ENCODE measurements at regions not wholly inside any gene's neighbourhood (a gene's known extent, or its start where the extent isn't known, plus 50 kb on each side); places are given as distances from the start of the nearest gene placed in this dataset.

DNA sequence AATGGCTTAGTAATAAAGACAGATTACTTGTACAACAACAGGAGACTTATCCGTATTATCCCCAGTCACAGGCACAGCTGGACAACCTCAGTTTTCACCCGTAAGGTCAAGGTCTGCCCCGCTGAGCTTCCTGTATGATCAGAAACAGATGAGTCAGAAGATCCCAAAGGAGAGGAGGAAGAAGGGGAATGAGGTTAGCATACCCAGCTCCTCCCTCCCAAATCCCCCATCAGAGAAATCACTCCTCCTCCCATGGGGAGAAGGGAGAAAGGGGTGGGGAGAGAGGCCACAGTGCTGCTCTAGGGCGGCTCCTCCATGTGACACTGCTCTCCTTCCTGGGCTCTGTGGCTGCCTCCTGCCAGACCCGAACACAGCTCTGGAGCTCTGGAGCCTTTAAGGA lies 53.8 kb upstream of the SPTBN1 start:
- DNase-seq (ENCODE audit: low spot score), result no peak
- Mint-ChIP-seq H3K4me1 (ENCODE audit: low read depth) (peaks cover 23% of the 10 kb centered on the region), H3K36me3 (ENCODE audit: low read depth) (peaks cover 2% of the 10 kb centered on the region), H3K27me3 (ENCODE audit: low read depth) (no peaks in the 10 kb centered on the region), H3K9me3 (ENCODE audit: low read depth) (no peaks in the 10 kb centered on the region), H3K27ac (ENCODE audit: unreplicated experiment) (peak overlapping the region; percentile 8), H3K4me3 (ENCODE audit: unreplicated experiment) (no peak overlapping the region)
- TF ChIP-seq, protein P1, sequence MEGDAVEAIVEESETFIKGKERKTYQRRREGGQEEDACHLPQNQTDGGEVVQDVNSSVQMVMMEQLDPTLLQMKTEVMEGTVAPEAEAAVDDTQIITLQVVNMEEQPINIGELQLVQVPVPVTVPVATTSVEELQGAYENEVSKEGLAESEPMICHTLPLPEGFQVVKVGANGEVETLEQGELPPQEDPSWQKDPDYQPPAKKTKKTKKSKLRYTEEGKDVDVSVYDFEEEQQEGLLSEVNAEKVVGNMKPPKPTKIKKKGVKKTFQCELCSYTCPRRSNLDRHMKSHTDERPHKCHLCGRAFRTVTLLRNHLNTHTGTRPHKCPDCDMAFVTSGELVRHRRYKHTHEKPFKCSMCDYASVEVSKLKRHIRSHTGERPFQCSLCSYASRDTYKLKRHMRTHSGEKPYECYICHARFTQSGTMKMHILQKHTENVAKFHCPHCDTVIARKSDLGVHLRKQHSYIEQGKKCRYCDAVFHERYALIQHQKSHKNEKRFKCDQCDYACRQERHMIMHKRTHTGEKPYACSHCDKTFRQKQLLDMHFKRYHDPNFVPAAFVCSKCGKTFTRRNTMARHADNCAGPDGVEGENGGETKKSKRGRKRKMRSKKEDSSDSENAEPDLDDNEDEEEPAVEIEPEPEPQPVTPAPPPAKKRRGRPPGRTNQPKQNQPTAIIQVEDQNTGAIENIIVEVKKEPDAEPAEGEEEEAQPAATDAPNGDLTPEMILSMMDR (IDR thresholded peaks at IDR 0.05), result no peak

DNA sequence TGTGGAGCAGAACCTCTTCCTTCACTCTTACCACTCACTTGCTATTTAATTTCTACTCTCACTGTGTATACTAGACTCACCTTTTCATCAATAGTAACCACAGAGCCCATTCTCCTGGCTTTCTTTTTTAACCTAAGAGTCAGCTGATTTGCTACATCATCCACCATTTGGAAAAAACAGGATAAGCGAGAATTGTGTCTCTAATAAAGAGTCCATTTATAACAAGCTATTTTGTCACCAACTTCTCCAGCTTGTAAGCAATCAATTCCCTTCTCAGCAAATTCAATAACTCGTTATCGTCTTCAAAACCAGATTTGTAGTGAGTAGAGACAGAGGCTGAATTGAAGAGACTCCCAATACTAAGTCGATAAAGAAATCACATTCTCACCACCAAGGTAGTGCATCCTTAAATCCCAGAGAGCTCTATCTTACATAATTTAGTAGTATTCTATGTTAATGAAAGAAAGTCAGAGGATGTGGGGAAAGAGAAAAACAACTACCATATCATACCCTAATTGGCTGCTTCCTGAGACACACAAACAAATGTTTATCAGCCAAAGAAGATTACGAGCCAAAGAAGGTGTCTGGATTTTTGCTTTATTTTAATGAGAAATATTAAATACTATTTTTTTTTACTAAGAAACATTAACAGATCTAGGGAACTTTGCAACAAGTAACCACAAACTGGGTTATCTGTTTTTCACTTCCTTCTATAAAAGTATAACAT lies 52.5 kb upstream of the SPTBN1 start:
- no peak overlapping the region for H3K27ac Mint-ChIP-seq (ENCODE audit: unreplicated experiment)
- H3K4me3 Mint-ChIP-seq (ENCODE audit: unreplicated experiment), result no peak overlapping the region
- TF ChIP-seq, protein P1 (IDR thresholded peaks at IDR 0.05), result no peak
- no peak for DNase-seq (ENCODE audit: low spot score)
- H3K36me3 Mint-ChIP-seq (ENCODE audit: low read depth), result peaks cover 2% of the 10 kb centered on the region
- H3K9me3 Mint-ChIP-seq (ENCODE audit: low read depth), result no peaks in the 10 kb centered on the region
- H3K27me3 Mint-ChIP-seq (ENCODE audit: low read depth), result no peaks in the 10 kb centered on the region
- peaks cover 23% of the 10 kb centered on the region for H3K4me1 Mint-ChIP-seq (ENCODE audit: low read depth)

DNA sequence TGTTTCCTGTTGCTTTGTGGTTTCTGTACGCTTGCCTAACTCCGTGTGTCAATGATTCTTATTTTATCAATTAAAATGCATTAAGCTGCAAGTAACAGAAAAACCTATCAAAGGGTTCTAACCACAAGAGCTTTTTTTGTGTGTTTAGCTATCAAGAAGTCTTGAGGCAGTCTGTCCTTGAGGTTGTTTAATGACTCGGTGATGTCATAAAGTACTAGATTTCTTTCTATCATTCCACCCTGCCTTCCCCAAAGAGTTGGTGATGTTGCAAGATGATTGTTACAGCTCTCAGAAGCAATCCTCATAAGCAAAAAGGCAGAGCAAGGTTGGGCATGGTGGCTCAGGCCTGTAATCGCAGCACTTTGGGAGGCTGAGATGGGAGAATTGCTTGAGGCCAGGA lies 51.9 kb upstream of the SPTBN1 start:
- Mint-ChIP-seq H3K27ac (ENCODE audit: unreplicated experiment) (no peak overlapping the region), H3K36me3 (ENCODE audit: low read depth) (peaks cover 2% of the 10 kb centered on the region), H3K4me1 (ENCODE audit: low read depth) (peaks cover 23% of the 10 kb centered on the region), H3K4me3 (ENCODE audit: unreplicated experiment) (no peak overlapping the region), H3K27me3 (ENCODE audit: low read depth) (no peaks in the 10 kb centered on the region), H3K9me3 (ENCODE audit: low read depth) (no peaks in the 10 kb centered on the region)
- DNase-seq (ENCODE audit: low spot score), result no peak
- TF ChIP-seq, protein P1 (IDR thresholded peaks at IDR 0.05), result no peak

DNA sequence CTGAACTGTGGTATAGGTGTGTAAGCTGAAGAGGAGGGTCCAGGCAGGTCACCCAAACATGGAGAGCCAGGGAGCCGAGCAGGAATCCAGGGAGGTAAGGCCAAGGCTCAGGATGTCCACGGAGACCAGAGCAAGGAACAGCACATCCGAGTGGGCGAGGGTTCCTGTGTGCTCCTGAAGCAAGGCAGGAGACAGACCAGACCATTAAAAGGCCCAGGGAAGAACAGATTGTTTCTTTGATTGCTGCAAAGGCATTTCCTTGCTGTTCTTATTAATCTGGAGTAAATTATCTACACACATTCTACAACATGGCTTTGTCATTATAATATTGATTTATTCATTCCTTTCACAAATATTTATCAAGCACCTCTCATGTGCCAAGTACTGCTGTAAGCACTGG lies 50.1 kb upstream of the SPTBN1 start:
- no peak for DNase-seq (ENCODE audit: low spot score)
- Mint-ChIP-seq H3K4me3 (ENCODE audit: unreplicated experiment) (no peak overlapping the region), H3K4me1 (ENCODE audit: low read depth) (peaks cover 23% of the 10 kb centered on the region), H3K36me3 (ENCODE audit: low read depth) (peaks cover 2% of the 10 kb centered on the region), H3K9me3 (ENCODE audit: low read depth) (no peaks in the 10 kb centered on the region), H3K27me3 (ENCODE audit: low read depth) (no peaks in the 10 kb centered on the region), H3K27ac (ENCODE audit: unreplicated experiment) (no peak overlapping the region)
- TF ChIP-seq, protein P1 (IDR thresholded peaks at IDR 0.05), result no peak
